K562 (cell line): ENCODE measurements at regions not wholly inside any gene's neighbourhood (a gene's known extent, or its start where the extent isn't known, plus 50 kb on each side); places are given as distances from the start of the nearest gene placed in this dataset.

Source experiments
- ATAC-seq: fragments of 200-7000 bp; cut with Tn5 transposase; 3 replicates; pipeline ENCODE4 v1.9.1; 2020; ENCODE audit warnings: moderate library complexity
- BruUV-seq: library from RNA; stranded (reverse); fragments of 400-500 nt; replicated peaks from 2 replicates; lab custom pipeline; 2021; lab: Mats Ljungman, UMichigan
- CTCF ChIA-PET: fragments of 300-600 bp; formaldehyde crosslinking; extraction: SDS; loops from one replicate; lab custom pipeline; 2021; ENCODE audit warnings: low intra/inter-chr PET ratio; lab: Yijun Ruan, JAX
- POLR2A ChIA-PET: fragments of 300-600, 350-650 bp; sonication (Branson Sonifier 250); formaldehyde crosslinking; extraction: SDS; loops from one replicate; lab custom pipeline; 2021; ENCODE audit warnings: antibody characterized with exemption, inconsistent platforms; lab: Yijun Ruan, JAX
- DNase-seq, 4 experiments: peaks; one replicate each; pipeline versions ENCODE4 v3.0.0 to v3.0.0-alpha.2; 2011 to 2018; ENCODE audit warnings: low spot score in 3 of 4, mixed read lengths in 3 of 4; ENCODE audit errors: extremely low read depth in 1 of 4
- FAIRE-seq: peaks from 2 replicates; lab custom pipeline; 2011; peaks lifted over from hg19 to GRCh38; lab: Jason Lieb, UNC
- H2AFZ ChIP-seq: 2 replicates; pipeline ENCODE4 v1.6.0; 2011; ENCODE audit warnings: low read depth, low read length, control low read depth, inconsistent platforms
- H3K27ac ChIP-seq: fragments of 200-600 bp; 3 replicates; pipeline ENCODE4 v1.8.0; 2011; ENCODE audit warnings: low read depth, mild to moderate bottlenecking, control low read depth, inconsistent platforms, low read length, moderate library complexity, mixed read lengths; ENCODE audit errors: extremely low read depth
- H3K27me3 ChIP-seq, 2 experiments: fragments of 300-600 bp in 1 of 2; 2 replicates in 1 of 2; 3 replicates in 1 of 2; pipeline versions ENCODE4 v1.6.0 to v1.8.0; 2011; ENCODE audit warnings: inconsistent platforms in 2 of 2, low read length in 2 of 2, mild to moderate bottlenecking in 1 of 2, mixed read lengths in 1 of 2, moderate library complexity in 1 of 2; ENCODE audit not compliant: control insufficient read depth in 2 of 2, insufficient read depth in 2 of 2
- H3K36me3 ChIP-seq: fragments of 300-600 bp; 3 replicates; pipeline ENCODE4 v1.8.0; 2011; ENCODE audit warnings: mild to moderate bottlenecking, low read length, inconsistent platforms; ENCODE audit not compliant: control insufficient read depth, insufficient read depth
- H3K4me1 ChIP-seq, 2 experiments: fragments of 200-600 bp in 1 of 2; replicated peaks in 1 of 2; 2 replicates in 1 of 2; 3 replicates in 1 of 2; pipeline versions ENCODE4 v1.5.1 to v1.8.0; 2011; ENCODE audit warnings: inconsistent platforms in 2 of 2, low read length in 2 of 2, mild to moderate bottlenecking in 1 of 2, mixed read lengths in 1 of 2, moderate library complexity in 1 of 2; ENCODE audit not compliant: control insufficient read depth in 2 of 2, insufficient read depth in 2 of 2
- H3K4me2 ChIP-seq: 2 replicates; pipeline ENCODE4 v1.6.1; 2011; ENCODE audit warnings: low read length, control low read depth, inconsistent platforms, mixed read lengths; ENCODE audit not compliant: insufficient read depth
- H3K4me3 ChIP-seq: fragments of 200-600 bp; sonication (generic), shearing (Covaris generic); 2 replicates; pipeline ENCODE4 v1.5.1; 2016; ENCODE audit warnings: control low read depth, inconsistent platforms
- H3K79me2 ChIP-seq: fragments of 200-600 bp; 3 replicates; pipeline ENCODE4 v1.8.0; 2011; ENCODE audit warnings: low read length, inconsistent platforms; ENCODE audit not compliant: control insufficient read depth, insufficient read depth
- H3K9ac ChIP-seq, 2 experiments: 2 replicates each; pipeline versions ENCODE4 v1.6.0 to v1.6.1; 2011; ENCODE audit warnings: low read depth in 2 of 2, low read length in 2 of 2, control low read depth in 1 of 2, inconsistent platforms in 1 of 2, mild to moderate bottlenecking in 1 of 2, mixed read lengths in 1 of 2; ENCODE audit not compliant: insufficient read depth in 1 of 2
- H3K9me1 ChIP-seq: one replicate; pipeline ENCODE4 v1.6.0; 2011; ENCODE audit warnings: inconsistent platforms, mild to moderate bottlenecking, low read length, moderate library complexity; ENCODE audit not compliant: control insufficient read depth, insufficient read depth
- H3K9me3 ChIP-seq: replicated peaks from 2 replicates; pipeline ENCODE4 v1.5.1; 2011; ENCODE audit warnings: low read depth, low read length, inconsistent platforms; ENCODE audit not compliant: control insufficient read depth, insufficient read depth
- H4K20me1 ChIP-seq: replicated peaks from 2 replicates; pipeline ENCODE4 v1.6.1; 2011; ENCODE audit warnings: low read length, inconsistent platforms, mixed read lengths; ENCODE audit not compliant: control insufficient read depth, insufficient read depth
- CSDE1 ChIP-seq, 2 experiments: fragments of 450-650 bp; IDR thresholded peaks; 2 replicates each; pipeline ENCODE4 v1.6.1; 2016; ENCODE audit warnings: mild to moderate bottlenecking in 1 of 2
- POLR3G ChIP-seq: IDR thresholded peaks from 2 replicates; pipeline ENCODE4 v1.6.1; 2011; ENCODE audit not compliant: insufficient read length, insufficient replicate concordance; ENCODE audit errors: extremely low read depth
- ZNF551 ChIP-seq: fragments of 250-450 bp; sonication (Bioruptor Pico); IDR thresholded peaks from 2 replicates; pipeline ENCODE4 v1.5.0; 2021; ENCODE audit warnings: mild to moderate bottlenecking, moderate library complexity
- in situ Hi-C: fragments of 300-500 bp; cut with MboI; formaldehyde crosslinking; loops from 4 replicates; pipeline ENCODE4 v1.15.0; 2018; ENCODE audit warnings: inconsistent platforms, mixed read lengths
- intact Hi-C: fragments of 100-400 bp; cut with micrococcal nuclease; formaldehyde crosslinking; loops from 2 replicates; pipeline ENCODE4 v1.14.2; 2022
- TF ChIP-seq, protein P1 (sequence below): fragments of 450-650 bp; IDR thresholded peaks from 2 replicates; pipeline ENCODE4 v1.6.1; 2016; ENCODE audit warnings: borderline replicate concordance
- TF ChIP-seq, protein P2 (sequence below), 3 experiments: IDR thresholded peaks in 2 of 3; conservative IDR thresholded peaks in 1 of 3; 2 replicates each; pipeline ENCODE4 v1.5.1; 2011 to 2012; ENCODE audit warnings: low read length in 3 of 3, mild to moderate bottlenecking in 3 of 3, control low read depth in 2 of 3, improper control_type of control experiment in 1 of 3, inconsistent platforms in 1 of 3, low read depth in 1 of 3, mixed read lengths in 1 of 3, moderate library complexity in 1 of 3; ENCODE audit not compliant: insufficient read depth in 2 of 3

DNA sequence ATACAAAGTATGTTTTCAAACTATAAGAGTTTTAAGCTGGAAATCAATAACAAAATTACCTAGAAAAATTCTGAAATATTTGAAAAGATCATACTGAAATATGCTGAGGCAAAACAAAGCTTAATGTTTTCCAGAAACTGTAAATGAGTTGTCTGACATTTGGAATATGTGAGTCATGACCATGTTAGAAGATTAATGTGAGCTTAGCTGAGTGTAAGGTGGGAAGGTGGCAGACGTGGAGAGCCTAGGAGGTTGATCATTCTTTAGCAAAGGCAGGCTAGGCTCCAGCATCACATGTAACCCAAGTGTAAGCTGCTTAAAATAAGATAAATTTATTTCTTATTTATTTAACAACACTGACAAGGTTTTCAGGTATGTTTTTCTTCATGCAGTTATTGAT is 2086.1 kb upstream of the PCDH20 start (continued):
- TF ChIP-seq, protein P1, sequence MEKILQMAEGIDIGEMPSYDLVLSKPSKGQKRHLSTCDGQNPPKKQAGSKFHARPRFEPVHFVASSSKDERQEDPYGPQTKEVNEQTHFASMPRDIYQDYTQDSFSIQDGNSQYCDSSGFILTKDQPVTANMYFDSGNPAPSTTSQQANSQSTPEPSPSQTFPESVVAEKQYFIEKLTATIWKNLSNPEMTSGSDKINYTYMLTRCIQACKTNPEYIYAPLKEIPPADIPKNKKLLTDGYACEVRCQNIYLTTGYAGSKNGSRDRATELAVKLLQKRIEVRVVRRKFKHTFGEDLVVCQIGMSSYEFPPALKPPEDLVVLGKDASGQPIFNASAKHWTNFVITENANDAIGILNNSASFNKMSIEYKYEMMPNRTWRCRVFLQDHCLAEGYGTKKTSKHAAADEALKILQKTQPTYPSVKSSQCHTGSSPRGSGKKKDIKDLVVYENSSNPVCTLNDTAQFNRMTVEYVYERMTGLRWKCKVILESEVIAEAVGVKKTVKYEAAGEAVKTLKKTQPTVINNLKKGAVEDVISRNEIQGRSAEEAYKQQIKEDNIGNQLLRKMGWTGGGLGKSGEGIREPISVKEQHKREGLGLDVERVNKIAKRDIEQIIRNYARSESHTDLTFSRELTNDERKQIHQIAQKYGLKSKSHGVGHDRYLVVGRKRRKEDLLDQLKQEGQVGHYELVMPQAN, result no peak
- TF ChIP-seq, protein P2, sequence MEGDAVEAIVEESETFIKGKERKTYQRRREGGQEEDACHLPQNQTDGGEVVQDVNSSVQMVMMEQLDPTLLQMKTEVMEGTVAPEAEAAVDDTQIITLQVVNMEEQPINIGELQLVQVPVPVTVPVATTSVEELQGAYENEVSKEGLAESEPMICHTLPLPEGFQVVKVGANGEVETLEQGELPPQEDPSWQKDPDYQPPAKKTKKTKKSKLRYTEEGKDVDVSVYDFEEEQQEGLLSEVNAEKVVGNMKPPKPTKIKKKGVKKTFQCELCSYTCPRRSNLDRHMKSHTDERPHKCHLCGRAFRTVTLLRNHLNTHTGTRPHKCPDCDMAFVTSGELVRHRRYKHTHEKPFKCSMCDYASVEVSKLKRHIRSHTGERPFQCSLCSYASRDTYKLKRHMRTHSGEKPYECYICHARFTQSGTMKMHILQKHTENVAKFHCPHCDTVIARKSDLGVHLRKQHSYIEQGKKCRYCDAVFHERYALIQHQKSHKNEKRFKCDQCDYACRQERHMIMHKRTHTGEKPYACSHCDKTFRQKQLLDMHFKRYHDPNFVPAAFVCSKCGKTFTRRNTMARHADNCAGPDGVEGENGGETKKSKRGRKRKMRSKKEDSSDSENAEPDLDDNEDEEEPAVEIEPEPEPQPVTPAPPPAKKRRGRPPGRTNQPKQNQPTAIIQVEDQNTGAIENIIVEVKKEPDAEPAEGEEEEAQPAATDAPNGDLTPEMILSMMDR (IDR thresholded peaks at IDR 0.05 in 2 of 3, conservative IDR thresholded peaks at IDR 0.05 in 1 of 3; ENCODE audit: insufficient read depth in 2 of 3, low read depth in 1 of 3, low read length in 3 of 3), result no peak

DNA sequence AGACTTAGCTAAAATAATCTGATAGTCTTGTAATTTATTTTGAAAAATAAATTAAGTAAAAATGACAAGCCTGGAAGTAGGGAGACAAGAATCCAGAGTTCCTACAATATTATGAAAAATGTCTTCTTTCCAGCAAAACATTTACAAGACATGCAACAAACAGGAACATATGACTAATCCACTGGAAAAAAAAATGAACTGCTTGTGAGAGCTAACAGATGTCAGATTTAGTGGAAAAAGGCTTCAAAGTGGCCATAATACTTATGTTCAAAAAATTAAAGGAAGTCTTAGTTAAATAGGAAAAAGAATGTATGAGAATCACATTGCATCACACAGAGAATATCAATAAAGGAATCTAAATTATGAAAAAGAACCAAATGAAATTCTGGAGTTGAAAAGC is 2082.0 kb upstream of the PCDH20 start:
- intact Hi-C loops (no loop called here), in situ Hi-C loops (no loop called here)
- no peak for DNase-seq
- POLR2A ChIA-PET, result no interaction called here
- Histone ChIP-seq H3K36me3 (no peaks in the 10 kb centered on the region), H3K4me3 (no peak overlapping the region), H3K4me2 (no peak overlapping the region), H4K20me1 (no peaks in the 10 kb centered on the region), H3K9ac (no peak overlapping the region), H3K4me1 (no peaks in the 10 kb centered on the region), H3K9me3 (no peaks in the 10 kb centered on the region), H3K9me1 (no peaks in the 10 kb centered on the region), H3K79me2 (no peaks in the 10 kb centered on the region), H2AFZ (no peak overlapping the region), H3K27me3 (no peaks in the 10 kb centered on the region), H3K27ac (no peak overlapping the region)
- no peak for ATAC-seq
- no peak for FAIRE-seq
- BruUV-seq, result no TSS peak
- CTCF ChIA-PET, result no interaction called here
- TF ChIP-seq ZNF551 (CRISPR knock-in tag), result no peak
- no peak for TF ChIP-seq CSDE1 (IDR thresholded peaks at IDR 0.05)
- no peak for TF ChIP-seq POLR3G
